OCI-LY7 (cell line): ENCODE measurements at regions not wholly inside any gene's neighbourhood (a gene's known extent, or its start where the extent isn't known, plus 50 kb on each side); places are given as distances from the start of the nearest gene placed in this dataset.

Experiments used
- BruUV-seq: library from RNA; stranded (reverse); fragments of 400-500 nt; replicated peaks from 2 replicates; lab custom pipeline; 2021; lab: Mats Ljungman, UMichigan
- CTCF ChIA-PET: fragments of 300-600 bp; sonication (Branson Sonifier 250); formaldehyde crosslinking; loops from one replicate; lab custom pipeline; 2022; ENCODE audit warnings: antibody characterized with exemption; ENCODE audit not compliant: unreplicated experiment; lab: Charles Lee
- POLR2A ChIA-PET: fragments of 300-600 bp; sonication (Branson Sonifier 250); formaldehyde crosslinking; loops from one replicate; lab custom pipeline; 2022; ENCODE audit warnings: antibody characterized with exemption; lab: Charles Lee
- DNase-seq: peaks from one replicate; pipeline ENCODE4 v3.0.0-alpha.2; 2015; ENCODE audit warnings: low spot score
- H2AFZ ChIP-seq: fragments of 200-600 bp; sonication (generic), shearing (Covaris generic); 2 replicates; pipeline ENCODE4 v1.6.1; 2014; ENCODE audit warnings: mild to moderate bottlenecking, antibody characterized with exemption, low read length, moderate library complexity
- H3K27ac ChIP-seq: fragments of 200-600 bp; sonication (generic); 2 replicates; pipeline ENCODE4 v1.5.1; 2014; ENCODE audit warnings: mixed run types, low read depth, mild to moderate bottlenecking, moderate library complexity, low read length, inconsistent platforms; ENCODE audit not compliant: poor library complexity, severe bottlenecking
- H3K36me3 ChIP-seq: fragments of 200-600 bp; sonication (generic); 2 replicates; pipeline ENCODE4 v1.6.1; 2014; ENCODE audit warnings: mild to moderate bottlenecking, antibody characterized with exemption, low read length, moderate library complexity, mixed read lengths; ENCODE audit not compliant: insufficient read depth
- H3K4me1 ChIP-seq: fragments of 200-600 bp; sonication (generic); 2 replicates; pipeline ENCODE4 v1.5.1; 2014; ENCODE audit warnings: mild to moderate bottlenecking, low read length; ENCODE audit not compliant: insufficient read depth, poor library complexity, severe bottlenecking
- H3K4me2 ChIP-seq: fragments of 200-600 bp; sonication (generic); 2 replicates; pipeline ENCODE4 v1.6.1; 2014; ENCODE audit warnings: mild to moderate bottlenecking, low read length
- H3K4me3 ChIP-seq: fragments of 200-600 bp; sonication (generic); 2 replicates; pipeline ENCODE4 v1.5.1; 2014; ENCODE audit warnings: mild to moderate bottlenecking, low read depth, low read length; ENCODE audit not compliant: poor library complexity, severe bottlenecking
- H3K79me2 ChIP-seq: fragments of 200-600 bp; sonication (generic); 2 replicates; pipeline ENCODE4 v1.6.1; 2016; ENCODE audit warnings: low read depth, mild to moderate bottlenecking, low read length, moderate library complexity, mixed read lengths; ENCODE audit not compliant: insufficient read depth
- H3K9me2 ChIP-seq: fragments of 200-600 bp; sonication (generic); 2 replicates; pipeline ENCODE4 v1.6.1; 2016; ENCODE audit warnings: mild to moderate bottlenecking, low read length, mixed read lengths; ENCODE audit not compliant: insufficient read depth
- H3K9me3 ChIP-seq: fragments of 200-600 bp; sonication (generic); 2 replicates; pipeline ENCODE4 v1.6.1; 2014; ENCODE audit warnings: mild to moderate bottlenecking, mixed run types, low read length, mixed read lengths
- H4K20me1 ChIP-seq: fragments of 200-600 bp; sonication (generic); 2 replicates; pipeline ENCODE4 v1.6.1; 2014; ENCODE audit warnings: mild to moderate bottlenecking, antibody characterized with exemption, low read length, moderate library complexity, mixed read lengths; ENCODE audit not compliant: insufficient read depth
- CTCF ChIP-seq: fragments of 200-600 bp; sonication (generic); conservative IDR thresholded peaks from 2 replicates; pipeline ENCODE4 v1.5.1; 2014; ENCODE audit warnings: mild to moderate bottlenecking, antibody characterized with exemption, low read length, moderate library complexity, mixed read lengths
- EZH2phosphoT487 ChIP-seq: fragments of 200-600 bp; sonication (generic); IDR thresholded peaks from 2 replicates; pipeline ENCODE4 v1.6.1; 2018; ENCODE audit warnings: low read depth, borderline replicate concordance, mild to moderate bottlenecking, mixed run types, antibody characterized with exemption, low read length, moderate library complexity, mixed read lengths
- intact Hi-C: fragments of 100-400 bp; cut with micrococcal nuclease; formaldehyde crosslinking; loops from one replicate; pipeline ENCODE4 v1.10.0; 2022; ENCODE audit not compliant: unreplicated experiment

DNA sequence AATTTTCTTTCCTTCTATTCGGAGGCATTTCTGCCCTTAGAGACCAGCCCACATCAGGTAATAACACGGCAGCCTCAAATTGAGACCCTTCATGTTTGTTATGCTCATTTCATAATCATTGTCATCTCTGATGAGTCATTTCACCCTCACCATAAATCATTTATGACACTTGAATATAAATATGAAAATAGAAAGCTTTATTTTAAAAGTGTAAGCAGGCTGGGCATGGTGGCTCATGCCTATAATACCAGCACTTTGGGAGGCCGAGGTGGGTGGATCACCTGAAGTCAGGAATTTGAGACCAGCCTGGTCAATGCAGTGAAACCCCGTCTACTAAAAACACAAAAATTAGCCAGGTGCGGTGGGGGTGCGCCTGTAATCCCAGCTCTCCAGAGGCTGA is 57.4 kb upstream of the EGFR start:
- Histone ChIP-seq H3K4me3 (no peak overlapping the region), H3K9me2 (no peaks in the 10 kb centered on the region), H3K9me3 (no peaks in the 10 kb centered on the region), H3K79me2 (no peaks in the 10 kb centered on the region), H3K4me2 (no peak overlapping the region), H4K20me1 (no peaks in the 10 kb centered on the region), H3K27ac (no peak overlapping the region), H3K4me1 (no peaks in the 10 kb centered on the region), H3K36me3 (no peaks in the 10 kb centered on the region), H2AFZ (no peak overlapping the region)
- ChIA-PET CTCF (no interaction called here), POLR2A (interaction anchor here (1.1 kb wide), 1 partner anchor 18 kb away, joined by 3 read pairs; no protein-coding TSS in a partner anchor)
- no TSS peak for BruUV-seq
- DNase-seq, result no peak
- intact Hi-C loops, result no loop called here
- TF ChIP-seq EZH2phosphoT487 (no peak), CTCF (no peak)

DNA sequence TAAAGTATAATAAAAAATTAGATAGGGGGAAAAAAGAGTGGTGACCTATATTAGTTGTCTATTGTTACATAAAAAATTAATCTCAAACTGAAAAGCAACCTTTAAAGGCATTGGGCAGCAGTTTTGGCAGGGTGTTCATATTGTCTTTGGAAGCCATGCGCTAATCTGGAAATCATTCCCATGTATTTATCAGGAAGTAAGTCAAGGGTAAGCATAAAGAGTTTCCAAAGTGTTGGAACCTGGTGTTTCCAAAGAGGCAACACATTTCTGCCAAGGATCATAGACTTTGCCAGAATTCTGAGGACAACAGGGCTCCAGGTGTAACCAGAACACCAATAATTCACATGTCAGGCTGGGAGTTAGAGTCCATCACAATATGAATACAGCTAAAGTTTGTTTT is 55.7 kb upstream of the EGFR start:
- Histone ChIP-seq H3K27ac (no peak overlapping the region), H2AFZ (no peak overlapping the region), H4K20me1 (no peaks in the 10 kb centered on the region), H3K4me2 (no peak overlapping the region), H3K9me2 (no peaks in the 10 kb centered on the region), H3K36me3 (no peaks in the 10 kb centered on the region), H3K9me3 (no peaks in the 10 kb centered on the region), H3K4me3 (no peak overlapping the region), H3K4me1 (no peaks in the 10 kb centered on the region), H3K79me2 (no peaks in the 10 kb centered on the region)
- BruUV-seq, result no TSS peak
- no peak for DNase-seq
- intact Hi-C loops, result no loop called here
- TF ChIP-seq CTCF (no peak), EZH2phosphoT487 (no peak)
- POLR2A ChIA-PET, result no interaction called here
- CTCF ChIA-PET, result no interaction called here

- Histone ChIP-seq H4K20me1 (no peaks in the 10 kb centered on the region), H3K27ac (no peak overlapping the region), H3K9me2 (no peaks in the 10 kb centered on the region), H2AFZ (no peak overlapping the region), H3K36me3 (no peaks in the 10 kb centered on the region), H3K79me2 (no peaks in the 10 kb centered on the region), H3K4me2 (no peak overlapping the region), H3K4me1 (no peaks in the 10 kb centered on the region), H3K9me3 (no peaks in the 10 kb centered on the region), H3K4me3 (no peak overlapping the region)
- TF ChIP-seq CTCF (no peak), EZH2phosphoT487 (no peak)
- intact Hi-C loops, result no loop called here
- CTCF ChIA-PET, result no interaction called here
- BruUV-seq, result no TSS peak
- POLR2A ChIA-PET, result no interaction called here
- DNase-seq, result no peak
These were observed 54.7 kb upstream of the EGFR start for GRCh38 chr7:54964136-54964535.
